Endothelial cell of umbilical vein (primary cell): ENCODE measurements at regions not wholly inside any gene's neighbourhood (a gene's known extent, or its start where the extent isn't known, plus 50 kb on each side); places are given as distances from the start of the nearest gene placed in this dataset.

Experiments used
- BruUV-seq: library from RNA; stranded (reverse); fragments of 400-500 nt; replicated peaks from 2 replicates; lab custom pipeline; 2021; lab: Mats Ljungman, UMichigan
- CTCF ChIA-PET: fragments of 300-600, 350-600 bp; sonication (Branson Sonifier 250); formaldehyde crosslinking; loops from one replicate; lab custom pipeline; 2021; ENCODE audit warnings: antibody characterized with exemption, inconsistent platforms; lab: Charles Lee
- POLR2A ChIA-PET: fragments of 300-600, 350-600 bp; sonication (Branson Sonifier 250); formaldehyde crosslinking; loops from one replicate; lab custom pipeline; 2021; ENCODE audit warnings: antibody characterized with exemption, inconsistent platforms; lab: Charles Lee
- DNase-seq: peaks from one replicate; pipeline ENCODE4 v3.0.0-alpha.2; 2011; ENCODE audit warnings: low read depth, low spot score
- FAIRE-seq: peaks from 2 replicates; lab custom pipeline; 2011; peaks lifted over from hg19 to GRCh38; lab: Jason Lieb, UNC
- H2AFZ ChIP-seq: 2 replicates; pipeline ENCODE4 v1.6.0; 2012; ENCODE audit warnings: low read depth, low read length, control low read depth, inconsistent platforms
- H3K27ac ChIP-seq: 2 replicates; pipeline ENCODE4 v1.5.1; 2011; ENCODE audit warnings: low read depth, mild to moderate bottlenecking, control low read depth, low read length, moderate library complexity; ENCODE audit not compliant: insufficient read depth
- H3K27me3 ChIP-seq, 2 experiments: 2 replicates each; pipeline versions ENCODE4 v1.6.0 to v1.6.1; 2011; ENCODE audit warnings: low read length in 2 of 2, mixed read lengths in 1 of 2; ENCODE audit not compliant: control insufficient read depth in 2 of 2, insufficient read depth in 2 of 2
- H3K36me3 ChIP-seq, 2 experiments: 2 replicates in 1 of 2; 3 replicates in 1 of 2; pipeline ENCODE4 v1.5.1; 2011; ENCODE audit warnings: low read length in 2 of 2, mild to moderate bottlenecking in 1 of 2, moderate library complexity in 1 of 2; ENCODE audit not compliant: control insufficient read depth in 2 of 2, insufficient read depth in 2 of 2; ENCODE audit errors: extremely low read depth in 1 of 2
- H3K4me1 ChIP-seq: 3 replicates; pipeline ENCODE4 v1.5.1; 2011; ENCODE audit warnings: mild to moderate bottlenecking, low read length; ENCODE audit not compliant: control insufficient read depth, insufficient read depth; ENCODE audit errors: extremely low read depth
- H3K4me2 ChIP-seq: 2 replicates; pipeline ENCODE4 v1.6.1; 2011; ENCODE audit warnings: low read length, control low read depth, mixed read lengths; ENCODE audit not compliant: insufficient read depth
- H3K4me3 ChIP-seq, 3 experiments: fragments of 200-600 bp in 1 of 3; sonication (generic), shearing (Covaris generic) in 1 of 3; replicated peaks in 1 of 3; 2 replicates each; pipeline ENCODE4 v1.5.1; 2011 to 2016; ENCODE audit warnings: control low read depth in 3 of 3, low read length in 3 of 3, mild to moderate bottlenecking in 2 of 3, inconsistent platforms in 1 of 3, low read depth in 1 of 3, moderate library complexity in 1 of 3; ENCODE audit not compliant: insufficient read depth in 1 of 3
- H3K79me2 ChIP-seq: 2 replicates; pipeline ENCODE4 v1.6.0; 2012; ENCODE audit warnings: low read length, inconsistent platforms; ENCODE audit not compliant: control insufficient read depth, insufficient read depth
- H3K9ac ChIP-seq: replicated peaks from 2 replicates; pipeline ENCODE3; 2011; ENCODE audit warnings: low read length, control low read depth; ENCODE audit not compliant: insufficient read depth; ENCODE audit errors: extremely low read depth
- H3K9me1 ChIP-seq: replicated peaks from 3 replicates; pipeline ENCODE4 v1.6.0; 2011; ENCODE audit warnings: mild to moderate bottlenecking, low read length; ENCODE audit not compliant: control insufficient read depth, insufficient read depth; ENCODE audit errors: extremely low read depth
- H3K9me3 ChIP-seq: replicated peaks from 2 replicates; pipeline ENCODE4 v1.5.1; 2012; ENCODE audit warnings: low read length, inconsistent platforms; ENCODE audit not compliant: control insufficient read depth, insufficient read depth
- H4K20me1 ChIP-seq: replicated peaks from 2 replicates; pipeline ENCODE3; 2011; ENCODE audit warnings: mild to moderate bottlenecking, low read length; ENCODE audit not compliant: control insufficient read depth, insufficient read depth; ENCODE audit errors: extremely low read depth
- CTCF ChIP-seq, 2 donors: IDR thresholded peaks; 1 replicate in 1 of 2; 2 replicates in 1 of 2; pipeline ENCODE4 v1.5.1; 2011; ENCODE audit warnings: low read length in 2 of 2, mild to moderate bottlenecking in 2 of 2, moderate library complexity in 2 of 2, control low read depth in 1 of 2, inconsistent platforms in 1 of 2, low read depth in 1 of 2; ENCODE audit not compliant: insufficient read depth in 1 of 2; ENCODE audit errors: extremely low read depth in 1 of 2
- EZH2 ChIP-seq: IDR thresholded peaks from 2 replicates; pipeline ENCODE4 v1.6.1; 2012; ENCODE audit warnings: borderline replicate concordance, low read depth, mild to moderate bottlenecking, moderate library complexity, low read length, inconsistent platforms; ENCODE audit not compliant: severe bottlenecking
- FOS ChIP-seq: IDR thresholded peaks from 2 replicates; pipeline ENCODE4 v1.6.1; 2011; ENCODE audit warnings: mild to moderate bottlenecking, low read length, moderate library complexity, borderline replicate concordance; ENCODE audit not compliant: insufficient read depth
- GATA2 ChIP-seq: IDR thresholded peaks from 2 replicates; pipeline ENCODE4 v1.7.0; 2011; ENCODE audit warnings: low read depth, mild to moderate bottlenecking, moderate library complexity, mixed read lengths, low read length; ENCODE audit not compliant: insufficient read length, insufficient read depth
- JUN ChIP-seq: IDR thresholded peaks from 2 replicates; pipeline ENCODE4 v1.6.1; 2011; ENCODE audit warnings: borderline replicate concordance, low read depth; ENCODE audit not compliant: insufficient read length, insufficient read depth
- MAX ChIP-seq: IDR thresholded peaks from 2 replicates; pipeline ENCODE4 v1.6.1; 2011; ENCODE audit not compliant: insufficient read depth, insufficient read length
- MYC ChIP-seq: IDR thresholded peaks from one replicate; pipeline ENCODE4 v1.6.1; 2011; ENCODE audit warnings: mild to moderate bottlenecking, low read depth, low read length
- POLR2A ChIP-seq: IDR thresholded peaks from 2 replicates; pipeline ENCODE4 v1.6.1; 2012; ENCODE audit warnings: low read depth, mild to moderate bottlenecking, control low read depth, low read length
- POLR2AphosphoS5 ChIP-seq: IDR thresholded peaks from 2 replicates; pipeline ENCODE4 v1.6.1; 2012; ENCODE audit warnings: low read depth, mild to moderate bottlenecking, control low read depth, low read length, moderate library complexity; ENCODE audit not compliant: insufficient read depth
- dilution Hi-C: fragments of 300-500 bp; cut with MboI; formaldehyde crosslinking; loops from one replicate; pipeline ENCODE4 v1.15.0; 2019; ENCODE audit warnings: low sequenced_read_pairs; ENCODE audit not compliant: extremely low pct_ligation_motif_present
- intact Hi-C: fragments of 100-400 bp; cut with micrococcal nuclease; formaldehyde crosslinking; loops from one replicate; pipeline ENCODE4 v1.10.0; 2022

- Histone ChIP-seq H3K79me2 (no peaks in the 10 kb centered on the region), H3K27ac (no peak overlapping the region), H3K9me3 (no peaks in the 10 kb centered on the region), H3K4me2 (no peak overlapping the region), H3K9ac (no peak overlapping the region), H3K9me1 (no peaks in the 10 kb centered on the region), H3K36me3 (no peaks in the 10 kb centered on the region), H3K4me3 (no peak overlapping the region), H2AFZ (no peak overlapping the region), H4K20me1 (no peaks in the 10 kb centered on the region), H3K27me3 (peaks cover 1 to 11% of the 10 kb centered on the region in 2 experiments), H3K4me1 (no peaks in the 10 kb centered on the region)
- dilution Hi-C loops (no loop called here), intact Hi-C loops (no loop called here)
- ChIA-PET CTCF (no interaction called here), POLR2A (no interaction called here)
- FAIRE-seq (no peak), DNase-seq (no peak)
- TF ChIP-seq JUN (no peak), GATA2 (no peak), FOS (no peak), EZH2 (no peak), POLR2AphosphoS5 (no peak), MAX (no peak), CTCF (IDR thresholded peaks at IDR 0.05; ENCODE audit: extremely low read depth in 1 of 2, insufficient read depth in 1 of 2, low read depth in 1 of 2, low read length in 2 of 2) (no peak), POLR2A (no peak), MYC (no peak)
- BruUV-seq: no TSS peak
These were observed 255.1 kb upstream of the CSF3R start for GRCh38 chr1:36737767-36738166.
